Stimulated activated CD4-positive, alpha-beta T cell treated with anti-CD3 and anti-CD28 coated beads, Interleukin-1b, Interleukin-23, amount 100 ng/mL, for 1 hour (primary cell): ENCODE measurements at regions not wholly inside any gene's neighbourhood (a gene's known extent, or its start where the extent isn't known, plus 50 kb on each side); places are given as distances from the start of the nearest gene placed in this dataset.

Experiments
- DNase-seq, 2 donors: peaks; one replicate each; pipeline ENCODE4 v3.0.0-alpha.2; 2020; ENCODE audit warnings: low read depth in 2 of 2

- DNase-seq = no peak
Measured at GRCh38 chr16:77662246-77662645, 60.1 kb upstream of the NUDT7 start.

- DNase-seq = no peak
Measured at GRCh38 chr16:77663711-77664110, 58.6 kb upstream of the NUDT7 start.

GRCh38 chr16:77666771-77667170 lies 55.5 kb upstream of the NUDT7 start:
- no peak for DNase-seq

- no peak for DNase-seq
Measured at GRCh38 chr16:77668201-77668600, 54.1 kb upstream of the NUDT7 start.

GRCh38 chr16:77669057-77669456 lies 53.3 kb upstream of the NUDT7 start:
- DNase-seq = no peak
